ENCODE measurements at regions not wholly inside any gene's neighbourhood (a gene's known extent, or its start where the extent isn't known, plus 50 kb on each side); places are given as distances from the start of the nearest gene placed in this dataset.

DNA sequence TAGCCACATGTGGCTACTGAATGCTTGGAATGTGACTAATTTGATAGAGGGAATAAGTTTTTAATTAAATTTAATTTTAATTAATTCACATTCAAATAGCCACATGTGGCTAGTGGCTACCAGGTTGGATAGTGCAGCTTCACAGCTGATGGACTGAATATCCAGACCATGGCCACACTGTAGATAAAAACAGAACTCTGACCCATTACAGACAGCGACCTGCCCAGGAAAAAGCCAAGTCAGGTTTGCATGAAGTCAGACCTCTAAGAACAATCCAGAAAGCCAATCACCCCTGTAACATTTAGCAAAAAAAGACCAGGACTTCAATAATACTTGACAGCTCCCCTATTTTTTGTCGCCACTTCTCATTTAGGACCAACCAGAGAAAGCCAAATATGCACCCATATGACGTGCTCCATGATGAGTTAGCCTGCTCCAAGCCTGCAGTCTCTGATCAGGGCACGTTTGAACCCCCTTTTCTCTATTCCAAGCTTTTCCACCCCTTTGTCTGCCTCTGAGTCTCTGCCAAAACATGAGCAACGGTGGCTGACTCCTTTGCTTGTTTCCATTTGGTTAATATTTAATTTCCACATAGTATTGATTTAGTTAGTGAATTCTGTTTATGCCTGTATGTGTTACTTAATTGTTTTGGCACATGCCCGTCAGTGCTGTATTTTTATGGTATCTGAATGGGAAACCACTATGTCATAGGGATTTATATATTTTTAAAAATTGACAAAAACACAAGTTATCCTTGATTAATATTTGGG is 636.3 kb downstream of the UTRN start (continued):
- TF ChIP-seq, protein P1, sequence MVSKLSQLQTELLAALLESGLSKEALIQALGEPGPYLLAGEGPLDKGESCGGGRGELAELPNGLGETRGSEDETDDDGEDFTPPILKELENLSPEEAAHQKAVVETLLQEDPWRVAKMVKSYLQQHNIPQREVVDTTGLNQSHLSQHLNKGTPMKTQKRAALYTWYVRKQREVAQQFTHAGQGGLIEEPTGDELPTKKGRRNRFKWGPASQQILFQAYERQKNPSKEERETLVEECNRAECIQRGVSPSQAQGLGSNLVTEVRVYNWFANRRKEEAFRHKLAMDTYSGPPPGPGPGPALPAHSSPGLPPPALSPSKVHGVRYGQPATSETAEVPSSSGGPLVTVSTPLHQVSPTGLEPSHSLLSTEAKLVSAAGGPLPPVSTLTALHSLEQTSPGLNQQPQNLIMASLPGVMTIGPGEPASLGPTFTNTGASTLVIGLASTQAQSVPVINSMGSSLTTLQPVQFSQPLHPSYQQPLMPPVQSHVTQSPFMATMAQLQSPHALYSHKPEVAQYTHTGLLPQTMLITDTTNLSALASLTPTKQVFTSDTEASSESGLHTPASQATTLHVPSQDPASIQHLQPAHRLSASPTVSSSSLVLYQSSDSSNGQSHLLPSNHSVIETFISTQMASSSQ (IDR thresholded peaks at IDR 0.05; ENCODE audit: low read depth): peak; percentile 79
- TF ChIP-seq, protein P1 (CRISPR knock-in tag; IDR thresholded peaks at IDR 0.05; ENCODE audit: borderline replicate concordance): no peak
- TF ChIP-seq SOX5 (CRISPR knock-in tag; IDR thresholded peaks at IDR 0.05; ENCODE audit: borderline replicate concordance) (peak; percentile 47; the same call in 1 of the 2 replicates), ZNF382 (CRISPR knock-in tag; IDR thresholded peaks at IDR 0.05; ENCODE audit: borderline replicate concordance) (no peak), ZNF329 (CRISPR knock-in tag; IDR thresholded peaks at IDR 0.05; ENCODE audit: low read depth) (no peak), SOX13 (IDR thresholded peaks at IDR 0.05) (no peak), SOX13 (CRISPR knock-in tag; conservative IDR thresholded peaks at IDR 0.05 in 1 of 2, IDR thresholded peaks at IDR 0.05 in 1 of 2) (peak in 1 of 2 experiments; percentile 27; a peak in 1 of 4 replicates), DMAP1 (CRISPR knock-in tag; IDR thresholded peaks at IDR 0.05) (no peak), ZMYM4 (CRISPR knock-in tag; IDR thresholded peaks at IDR 0.05) (no peak), GATAD2A (CRISPR knock-in tag; IDR thresholded peaks at IDR 0.05) (0 out of 2 replicates have a peak, but pooled peaks have one; percentile 22), HOXA7 (CRISPR knock-in tag; IDR thresholded peaks at IDR 0.05) (no peak), ZNF136 (CRISPR knock-in tag; IDR thresholded peaks at IDR 0.05; ENCODE audit: low read depth) (no peak)
- TF ChIP-seq, protein P2, sequence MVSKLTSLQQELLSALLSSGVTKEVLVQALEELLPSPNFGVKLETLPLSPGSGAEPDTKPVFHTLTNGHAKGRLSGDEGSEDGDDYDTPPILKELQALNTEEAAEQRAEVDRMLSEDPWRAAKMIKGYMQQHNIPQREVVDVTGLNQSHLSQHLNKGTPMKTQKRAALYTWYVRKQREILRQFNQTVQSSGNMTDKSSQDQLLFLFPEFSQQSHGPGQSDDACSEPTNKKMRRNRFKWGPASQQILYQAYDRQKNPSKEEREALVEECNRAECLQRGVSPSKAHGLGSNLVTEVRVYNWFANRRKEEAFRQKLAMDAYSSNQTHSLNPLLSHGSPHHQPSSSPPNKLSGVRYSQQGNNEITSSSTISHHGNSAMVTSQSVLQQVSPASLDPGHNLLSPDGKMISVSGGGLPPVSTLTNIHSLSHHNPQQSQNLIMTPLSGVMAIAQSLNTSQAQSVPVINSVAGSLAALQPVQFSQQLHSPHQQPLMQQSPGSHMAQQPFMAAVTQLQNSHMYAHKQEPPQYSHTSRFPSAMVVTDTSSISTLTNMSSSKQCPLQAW (CRISPR knock-in tag; IDR thresholded peaks at IDR 0.05): peak; percentile 18; the same call in 1 of the 2 replicates
- TF ChIP-seq, protein P3, sequence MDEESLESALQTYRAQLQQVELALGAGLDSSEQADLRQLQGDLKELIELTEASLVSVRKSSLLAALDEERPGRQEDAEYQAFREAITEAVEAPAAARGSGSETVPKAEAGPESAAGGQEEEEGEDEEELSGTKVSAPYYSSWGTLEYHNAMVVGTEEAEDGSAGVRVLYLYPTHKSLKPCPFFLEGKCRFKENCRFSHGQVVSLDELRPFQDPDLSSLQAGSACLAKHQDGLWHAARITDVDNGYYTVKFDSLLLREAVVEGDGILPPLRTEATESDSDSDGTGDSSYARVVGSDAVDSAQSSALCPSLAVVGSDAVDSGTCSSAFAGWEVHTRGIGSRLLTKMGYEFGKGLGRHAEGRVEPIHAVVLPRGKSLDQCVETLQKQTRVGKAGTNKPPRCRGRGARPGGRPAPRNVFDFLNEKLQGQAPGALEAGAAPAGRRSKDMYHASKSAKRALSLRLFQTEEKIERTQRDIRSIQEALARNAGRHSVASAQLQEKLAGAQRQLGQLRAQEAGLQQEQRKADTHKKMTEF (CRISPR knock-in tag; IDR thresholded peaks at IDR 0.05): no peak
- TF ChIP-seq, protein P4, sequence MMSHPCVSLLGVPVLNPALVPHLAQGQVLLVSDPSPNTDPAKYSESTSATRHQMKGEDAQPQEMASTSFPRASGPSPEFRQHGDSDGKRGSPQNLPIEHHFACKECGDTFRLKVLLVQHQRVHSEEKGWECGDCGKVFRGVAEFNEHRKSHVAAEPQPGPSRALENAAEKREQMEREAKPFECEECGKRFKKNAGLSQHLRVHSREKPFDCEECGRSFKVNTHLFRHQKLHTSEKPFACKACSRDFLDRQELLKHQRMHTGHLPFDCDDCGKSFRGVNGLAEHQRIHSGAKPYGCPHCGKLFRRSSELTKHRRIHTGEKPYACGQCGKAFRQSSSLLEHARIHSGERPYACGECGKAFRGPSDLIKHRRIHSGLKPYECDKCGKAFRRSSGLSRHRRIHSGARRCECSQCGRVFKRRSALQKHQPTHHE (CRISPR knock-in tag; IDR thresholded peaks at IDR 0.05; ENCODE audit: borderline replicate concordance): no peak
- TF ChIP-seq, protein P5, sequence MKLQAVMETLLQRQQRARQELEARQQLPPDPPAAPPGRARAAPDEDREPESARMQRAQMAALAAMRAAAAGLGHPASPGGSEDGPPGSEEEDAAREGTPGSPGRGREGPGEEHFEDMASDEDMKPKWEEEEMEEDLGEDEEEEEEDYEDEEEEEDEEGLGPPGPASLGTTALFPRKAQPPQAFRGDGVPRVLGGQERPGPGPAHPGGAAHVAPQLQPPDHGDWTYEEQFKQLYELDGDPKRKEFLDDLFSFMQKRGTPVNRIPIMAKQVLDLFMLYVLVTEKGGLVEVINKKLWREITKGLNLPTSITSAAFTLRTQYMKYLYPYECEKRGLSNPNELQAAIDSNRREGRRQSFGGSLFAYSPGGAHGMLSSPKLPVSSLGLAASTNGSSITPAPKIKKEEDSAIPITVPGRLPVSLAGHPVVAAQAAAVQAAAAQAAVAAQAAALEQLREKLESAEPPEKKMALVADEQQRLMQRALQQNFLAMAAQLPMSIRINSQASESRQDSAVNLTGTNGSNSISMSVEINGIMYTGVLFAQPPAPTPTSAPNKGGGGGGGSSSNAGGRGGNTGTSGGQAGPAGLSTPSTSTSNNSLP (IDR thresholded peaks at IDR 0.05; ENCODE audit: low read depth, low read length): peak; percentile 67
- TF ChIP-seq, protein P6, sequence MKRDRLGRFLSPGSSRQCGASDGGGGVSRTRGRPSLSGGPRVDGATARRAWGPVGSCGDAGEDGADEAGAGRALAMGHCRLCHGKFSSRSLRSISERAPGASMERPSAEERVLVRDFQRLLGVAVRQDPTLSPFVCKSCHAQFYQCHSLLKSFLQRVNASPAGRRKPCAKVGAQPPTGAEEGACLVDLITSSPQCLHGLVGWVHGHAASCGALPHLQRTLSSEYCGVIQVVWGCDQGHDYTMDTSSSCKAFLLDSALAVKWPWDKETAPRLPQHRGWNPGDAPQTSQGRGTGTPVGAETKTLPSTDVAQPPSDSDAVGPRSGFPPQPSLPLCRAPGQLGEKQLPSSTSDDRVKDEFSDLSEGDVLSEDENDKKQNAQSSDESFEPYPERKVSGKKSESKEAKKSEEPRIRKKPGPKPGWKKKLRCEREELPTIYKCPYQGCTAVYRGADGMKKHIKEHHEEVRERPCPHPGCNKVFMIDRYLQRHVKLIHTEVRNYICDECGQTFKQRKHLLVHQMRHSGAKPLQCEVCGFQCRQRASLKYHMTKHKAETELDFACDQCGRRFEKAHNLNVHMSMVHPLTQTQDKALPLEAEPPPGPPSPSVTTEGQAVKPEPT (CRISPR knock-in tag; IDR thresholded peaks at IDR 0.05; ENCODE audit: low read depth): no peak

Data from HepG2 (cell line).